ENCODE measurements at regions not wholly inside any gene's neighbourhood (a gene's known extent, or its start where the extent isn't known, plus 50 kb on each side); places are given as distances from the start of the nearest gene placed in this dataset.
"Not testable (repeated sequence)": the region's sequence is repeated elsewhere in the genome, so short reads cannot be mapped to it uniquely, and the experiment has no call there.

- DNase-seq (ENCODE audit: low read depth) = no peak
Measured at GRCh38 chr2:175350105-175350504, 168.6 kb upstream of the ATP5MC3 start.

- DNase-seq (ENCODE audit: low read depth) = no peak
Measured at GRCh38 chr2:175342085-175342484, 160.6 kb upstream of the ATP5MC3 start.

GRCh38 chr2:175330195-175330594 lies 148.7 kb upstream of the ATP5MC3 start:
- no peak for DNase-seq (ENCODE audit: low read depth)

GRCh38 chr2:175326801-175327200 lies 145.3 kb upstream of the ATP5MC3 start:
- DNase-seq (ENCODE audit: low read depth) = no peak

GRCh38 chr2:175326164-175326563 lies 144.7 kb upstream of the ATP5MC3 start:
- not testable (repeated sequence) for DNase-seq (ENCODE audit: low read depth)

GRCh38 chr2:175323162-175323561 lies 141.7 kb upstream of the ATP5MC3 start:
- no peak for DNase-seq (ENCODE audit: low read depth)

GRCh38 chr2:175318542-175318941 lies 137.0 kb upstream of the ATP5MC3 start:
- no peak for DNase-seq (ENCODE audit: low read depth)

GRCh38 chr2:175317751-175318150 lies 136.2 kb upstream of the ATP5MC3 start:
- no peak for DNase-seq (ENCODE audit: low read depth)

- no peak for DNase-seq (ENCODE audit: low read depth)
Measured at GRCh38 chr2:175312137-175312536, 130.6 kb upstream of the ATP5MC3 start.

GRCh38 chr2:175310813-175311504 lies 129.4 kb upstream of the ATP5MC3 start:
- no peak for DNase-seq (ENCODE audit: low read depth)

- DNase-seq (ENCODE audit: low read depth) = peak; percentile 22
Measured at GRCh38 chr2:175309799-175310198, 128.3 kb upstream of the ATP5MC3 start.

GRCh38 chr2:175308005-175308404 lies 126.5 kb upstream of the ATP5MC3 start:
- DNase-seq (ENCODE audit: low read depth) = no peak

- no peak for DNase-seq (ENCODE audit: low read depth)
Measured at GRCh38 chr2:175304541-175304940, 123.0 kb upstream of the ATP5MC3 start.

GRCh38 chr2:175293776-175294175 lies 112.3 kb upstream of the ATP5MC3 start:
- DNase-seq (ENCODE audit: low read depth) = peak; percentile 4

- DNase-seq (ENCODE audit: low read depth) = no peak
Measured at GRCh38 chr2:175293195-175293594, 111.7 kb upstream of the ATP5MC3 start.

- no peak for DNase-seq (ENCODE audit: low read depth)
Measured at GRCh38 chr2:175282886-175283285, 101.4 kb upstream of the ATP5MC3 start.

GRCh38 chr2:175282300-175282699 lies 100.8 kb upstream of the ATP5MC3 start:
- DNase-seq (ENCODE audit: low read depth) = peak; percentile 40

GRCh38 chr2:175277772-175278171 lies 96.3 kb upstream of the ATP5MC3 start:
- no peak for DNase-seq (ENCODE audit: low read depth)

- no peak for DNase-seq (ENCODE audit: low read depth)
Measured at GRCh38 chr2:175275539-175275938, 94.0 kb upstream of the ATP5MC3 start.

GRCh38 chr2:175259164-175259563 lies 77.7 kb upstream of the ATP5MC3 start:
- no peak for DNase-seq (ENCODE audit: low read depth)

- no peak for DNase-seq (ENCODE audit: low read depth)
Measured at GRCh38 chr2:175256806-175257585, 75.5 kb upstream of the ATP5MC3 start.

- not testable (repeated sequence) for DNase-seq (ENCODE audit: low read depth)
Measured at GRCh38 chr2:175256391-175256790, 74.9 kb upstream of the ATP5MC3 start.

- DNase-seq (ENCODE audit: low read depth) = no peak
Measured at GRCh38 chr2:175253871-175254270, 72.4 kb upstream of the ATP5MC3 start.

All from iris pigment epithelial cell (primary cell).